GM06990 (cell line): ENCODE measurements at regions not wholly inside any gene's neighbourhood (a gene's known extent, or its start where the extent isn't known, plus 50 kb on each side); places are given as distances from the start of the nearest gene placed in this dataset.

Experiments used
- DNase-seq: peaks from one replicate; pipeline ENCODE4 v3.0.0-alpha.2; 2011; ENCODE audit not compliant: insufficient read length; ENCODE audit errors: extremely low read depth
- H3K27me3 ChIP-seq: replicated peaks from 2 replicates; pipeline ENCODE4 v1.6.0; 2011; ENCODE audit warnings: low read length; ENCODE audit not compliant: control insufficient read depth, insufficient read depth
- H3K36me3 ChIP-seq: 2 replicates; pipeline ENCODE4 v1.5.1; 2011; ENCODE audit warnings: low read length; ENCODE audit not compliant: control insufficient read depth, insufficient read depth
- H3K4me3 ChIP-seq: replicated peaks from 2 replicates; pipeline ENCODE4 v1.5.1; 2011; ENCODE audit warnings: low read depth, mild to moderate bottlenecking, control low read depth, low read length
- CTCF ChIP-seq: IDR thresholded peaks from 2 replicates; pipeline ENCODE4 v1.5.1; 2011; ENCODE audit warnings: low read length, control low read depth, mild to moderate bottlenecking, inconsistent platforms; ENCODE audit not compliant: insufficient read depth, poor library complexity, severe bottlenecking

- H3K4me3 ChIP-seq, result no peak overlapping the region
- TF ChIP-seq CTCF, result no peak
- DNase-seq, result no peak
- H3K27me3 ChIP-seq, result no peaks in the 10 kb centered on the region
- no peaks in the 10 kb centered on the region for H3K36me3 ChIP-seq
These were observed 175.3 kb upstream of the TMEM229A start for GRCh38 chr7:124208173-124208572.

GRCh38 chr7:124205526-124205925, 172.7 kb upstream of the TMEM229A start:
- no peaks in the 10 kb centered on the region for H3K36me3 ChIP-seq
- no peak for TF ChIP-seq CTCF
- H3K4me3 ChIP-seq, result no peak overlapping the region
- DNase-seq, result no peak
- H3K27me3 ChIP-seq, result no peaks in the 10 kb centered on the region

GRCh38 chr7:124202546-124202945, 169.7 kb upstream of the TMEM229A start:
- no peak overlapping the region for H3K4me3 ChIP-seq
- H3K36me3 ChIP-seq, result no peaks in the 10 kb centered on the region
- no peak for TF ChIP-seq CTCF
- DNase-seq, result no peak
- no peaks in the 10 kb centered on the region for H3K27me3 ChIP-seq

GRCh38 chr7:124201768-124202349, 169.0 kb upstream of the TMEM229A start:
- no peaks in the 10 kb centered on the region for H3K36me3 ChIP-seq
- no peak for DNase-seq
- no peak for TF ChIP-seq CTCF
- H3K27me3 ChIP-seq, result no peaks in the 10 kb centered on the region
- no peak overlapping the region for H3K4me3 ChIP-seq

GRCh38 chr7:124196519-124196918, 163.7 kb upstream of the TMEM229A start:
- H3K27me3 ChIP-seq, result no peaks in the 10 kb centered on the region
- H3K4me3 ChIP-seq, result no peak overlapping the region
- no peak for DNase-seq
- H3K36me3 ChIP-seq, result no peaks in the 10 kb centered on the region
- no peak for TF ChIP-seq CTCF

DNA sequence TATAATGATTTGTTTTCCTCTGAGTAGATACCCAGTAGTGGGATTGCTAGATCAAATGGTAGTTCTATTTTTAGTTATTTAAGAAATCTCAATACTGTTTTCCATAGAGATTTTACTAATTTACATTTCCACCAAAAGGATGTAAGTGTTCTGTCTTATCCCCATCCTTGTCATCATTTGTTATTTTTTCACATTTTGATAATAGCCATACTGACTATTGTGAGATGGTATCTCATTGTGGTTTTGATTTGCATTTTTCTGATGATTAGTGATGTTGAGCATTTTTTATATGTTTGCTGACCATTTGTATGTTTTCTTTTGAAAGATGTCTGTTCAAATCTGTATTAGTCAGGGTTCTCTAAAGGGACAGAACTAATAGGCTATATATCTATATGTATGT, 160.0 kb upstream of the TMEM229A start:
- no peak for DNase-seq
- no peaks in the 10 kb centered on the region for H3K27me3 ChIP-seq
- no peak overlapping the region for H3K4me3 ChIP-seq
- H3K36me3 ChIP-seq, result no peaks in the 10 kb centered on the region
- no peak for TF ChIP-seq CTCF
